ENCODE measurements at regions not wholly inside any gene's neighbourhood (a gene's known extent, or its start where the extent isn't known, plus 50 kb on each side); places are given as distances from the start of the nearest gene placed in this dataset.

- no peak overlapping the region for H3K14ac ChIP-seq (ENCODE audit: insufficient read depth, low read length)
- no peak overlapping the region for H2BK15ac ChIP-seq (ENCODE audit: low read depth, low read length)
- no peak overlapping the region for H3K23ac ChIP-seq (ENCODE audit: insufficient read length, low read depth, low read length)
- no peak overlapping the region for H3K27ac Mint-ChIP-seq
- no peaks in the 10 kb centered on the region for H3K4me1 ChIP-seq (ENCODE audit: insufficient read depth, low read length)
- no peak overlapping the region for H2BK20ac ChIP-seq (ENCODE audit: low read depth, low read length, poor library complexity, severe bottlenecking)
- no peak overlapping the region for H2BK5ac ChIP-seq (ENCODE audit: insufficient read length, low read length)
- H2AK5ac ChIP-seq (ENCODE audit: insufficient read length, low read length), result no peak overlapping the region
- TF ChIP-seq CTCF (conservative IDR thresholded peaks at IDR 0.05), result no peak
- H3K4me3 Mint-ChIP-seq, result no peak overlapping the region
- no peak overlapping the region for H4K8ac ChIP-seq (replicated peaks; ENCODE audit: insufficient read length, low read depth, low read length)
- no peak overlapping the region for H3K27ac ChIP-seq (ENCODE audit: insufficient read length, low read depth, low read length)
- H4K91ac ChIP-seq (ENCODE audit: insufficient read length, low read depth, low read length), result no peak overlapping the region
- no peaks in the 10 kb centered on the region for H3K79me1 ChIP-seq (ENCODE audit: insufficient read depth, low read depth, low read length, poor library complexity, severe bottlenecking)
- H3K4me1 Mint-ChIP-seq, result peaks cover 0 to 3% of the 10 kb centered on the region in 2 experiments; a peak in 1 of 4 replicates
- no peak overlapping the region for H3K9ac ChIP-seq (ENCODE audit: extremely low read depth, insufficient read length, low read length)
- no peak overlapping the region for H3T11ph ChIP-seq (ENCODE audit: low read length)
- no peak overlapping the region for H3K18ac ChIP-seq (ENCODE audit: insufficient read length, low read depth, low read length)
- H4K20me1 ChIP-seq (ENCODE audit: control insufficient read depth, insufficient read depth, insufficient read length), result no peaks in the 10 kb centered on the region
- no peaks in the 10 kb centered on the region for H3K23me2 ChIP-seq (ENCODE audit: insufficient read length, low read depth, low read length, poor library complexity, severe bottlenecking)
- no peaks in the 10 kb centered on the region for H3K79me2 ChIP-seq (ENCODE audit: insufficient read depth, low read length)
- no peaks in the 10 kb centered on the region for H3K27me3 Mint-ChIP-seq (ENCODE audit: low read depth)
- H3K9me3 Mint-ChIP-seq, result no peaks in the 10 kb centered on the region; a peak in 2 of 5 replicates
- H3K36me3 Mint-ChIP-seq (ENCODE audit: insufficient read depth in 1 of 3, low read depth in 3 of 3), result no peaks in the 10 kb centered on the region
- H3K9me3 ChIP-seq (ENCODE audit: control insufficient read depth, low read depth, low read length), result no peaks in the 10 kb centered on the region
- no peak overlapping the region for H3K56ac ChIP-seq (ENCODE audit: insufficient read length, low read depth, low read length)
- no CpG with 5 or more reads among the region's 6 CpGs for WGBS (ENCODE audit: extremely low coverage, insufficient read length, low lambda C conversion rate)
- no peaks in the 10 kb centered on the region for H3K27me3 ChIP-seq (ENCODE audit: insufficient read depth, low read length)
- no peak overlapping the region for H2AFZ ChIP-seq (ENCODE audit: low read length)
- H2BK12ac ChIP-seq (ENCODE audit: insufficient read length, low read depth, low read length), result no peak overlapping the region
- H4K5ac ChIP-seq (ENCODE audit: insufficient read length, low read depth, low read length), result no peak overlapping the region
- H3K4me2 ChIP-seq (ENCODE audit: insufficient read depth, insufficient read length, low read length), result no peak overlapping the region
- no peak overlapping the region for H3K4ac ChIP-seq (ENCODE audit: low read depth, low read length)
- DNase-seq, result no peak
- no peak overlapping the region for H2BK120ac ChIP-seq (ENCODE audit: low read depth, low read length, poor library complexity, severe bottlenecking)
Observed at GRCh38 chr6:92270365-92270764, 1149.0 kb downstream of the EPHA7 start.

Measured in H9 (cell line).